CD4-positive, CD25-positive, alpha-beta regulatory T cell (primary cell): ENCODE measurements at regions not wholly inside any gene's neighbourhood (a gene's known extent, or its start where the extent isn't known, plus 50 kb on each side); places are given as distances from the start of the nearest gene placed in this dataset.

ENCODE experiments used
- ATAC-seq, 2 donors: fragments of 150-1000 bp; cut with Tn5 transposase; one replicate each; pipeline ENCODE4 v1.10.0; 2021; ENCODE audit warnings: low read depth in 2 of 2, moderate number of reproducible peaks in 2 of 2, moderate library complexity in 1 of 2
- DNase-seq, 3 donors: peaks; one replicate each; pipeline versions ENCODE4 v3.0.0 to v3.0.0-alpha.2; 2012 to 2022; ENCODE audit warnings: mixed read lengths in 1 of 3
- H3K27ac ChIP-seq: one replicate; pipeline ENCODE4 v1.7.0; 2013; ENCODE audit warnings: mild to moderate bottlenecking, low read length; ENCODE audit not compliant: insufficient read depth, poor library complexity, severe bottlenecking
- H3K27me3 ChIP-seq: one replicate; pipeline ENCODE4 v1.7.0; 2013; ENCODE audit warnings: low read length; ENCODE audit not compliant: control insufficient read depth, insufficient read depth
- H3K36me3 ChIP-seq: one replicate; pipeline ENCODE4 v1.7.0; 2013; ENCODE audit warnings: mild to moderate bottlenecking, low read length, moderate library complexity; ENCODE audit not compliant: control insufficient read depth, insufficient read depth
- H3K4me1 ChIP-seq: 2 replicates; pipeline ENCODE4 v1.7.0; 2013; ENCODE audit warnings: mild to moderate bottlenecking, low read length; ENCODE audit not compliant: insufficient read depth, control insufficient read depth, poor library complexity, severe bottlenecking
- H3K4me3 ChIP-seq: one replicate; pipeline ENCODE4 v1.7.0; 2013; ENCODE audit warnings: low read depth, mild to moderate bottlenecking, low read length, moderate library complexity
- H3K9me3 ChIP-seq, 2 experiments: 1 replicate in 1 of 2; 2 replicates in 1 of 2; pipeline ENCODE4 v1.7.0; 2013; ENCODE audit warnings: low read length in 2 of 2, mild to moderate bottlenecking in 1 of 2, moderate library complexity in 1 of 2; ENCODE audit not compliant: control insufficient read depth in 2 of 2
- H3K27ac Mint-ChIP-seq, 3 donors: one replicate each; pipeline ENCODE4 v1.8.0; 2020 to 2022; ENCODE audit warnings: mild to moderate bottlenecking in 3 of 3, mixed read lengths in 3 of 3, moderate library complexity in 2 of 3
- H3K27me3 Mint-ChIP-seq: one replicate; pipeline ENCODE4 v1.8.0; 2022; ENCODE audit warnings: mild to moderate bottlenecking, mixed read lengths
- H3K36me3 Mint-ChIP-seq: one replicate; pipeline ENCODE4 v1.8.0; 2020; ENCODE audit warnings: mixed read lengths
- H3K4me1 Mint-ChIP-seq, 4 donors: one replicate each; pipeline ENCODE4 v1.8.0; 2020 to 2022; ENCODE audit warnings: mixed read lengths in 4 of 4, mild to moderate bottlenecking in 1 of 4
- H3K4me3 Mint-ChIP-seq, 4 donors: one replicate each; pipeline ENCODE4 v1.8.0; 2020 to 2022; ENCODE audit warnings: mild to moderate bottlenecking in 4 of 4, mixed read lengths in 4 of 4, moderate library complexity in 3 of 4
- H3K9me3 Mint-ChIP-seq, 7 donors: one replicate each; pipeline ENCODE4 v1.8.0; 2020 to 2022; ENCODE audit warnings: mixed read lengths in 7 of 7, mild to moderate bottlenecking in 3 of 7, moderate library complexity in 2 of 7

DNA sequence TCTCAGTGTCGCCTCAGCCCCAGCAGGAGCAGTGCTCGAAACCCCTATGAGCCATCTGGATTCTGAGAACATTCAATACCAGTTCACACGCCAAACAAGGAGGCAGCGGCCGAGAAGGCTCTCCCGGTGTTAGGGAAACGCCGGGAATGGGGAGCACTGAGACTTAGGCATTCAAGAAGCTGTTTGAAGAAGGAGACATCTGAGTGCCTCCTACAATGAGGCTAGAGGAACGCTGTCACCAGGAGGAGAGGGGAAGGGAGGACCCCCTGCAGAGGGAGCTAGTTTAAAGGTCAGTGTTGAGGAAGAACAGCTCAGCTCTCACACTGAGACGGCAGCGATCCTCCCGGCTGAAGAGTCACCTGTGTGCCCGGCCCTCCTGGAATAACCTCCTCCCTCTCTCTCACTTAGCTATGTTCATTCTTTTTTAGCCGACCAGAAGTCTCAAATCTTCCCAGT lies 69.9 kb downstream of the SERPINA3 start:
- H3K27me3 Mint-ChIP-seq: no peaks in the 10 kb centered on the region
- Histone ChIP-seq H3K4me1 (no peaks in the 10 kb centered on the region), H3K36me3 (no peaks in the 10 kb centered on the region), H3K27ac (no peak overlapping the region), H3K4me3 (no peak overlapping the region), H3K9me3 (no peaks in the 10 kb centered on the region), H3K27me3 (no peaks in the 10 kb centered on the region)
- H3K4me3 Mint-ChIP-seq: no peak overlapping the region
- ATAC-seq (no peak), DNase-seq (no peak)
- H3K4me1 Mint-ChIP-seq: no peaks in the 10 kb centered on the region
- H3K36me3 Mint-ChIP-seq: no peaks in the 10 kb centered on the region
- no peak overlapping the region for H3K27ac Mint-ChIP-seq
- H3K9me3 Mint-ChIP-seq: peaks cover 0 to 3% (median 0%) of the 10 kb centered on the region in 7 donors

DNA sequence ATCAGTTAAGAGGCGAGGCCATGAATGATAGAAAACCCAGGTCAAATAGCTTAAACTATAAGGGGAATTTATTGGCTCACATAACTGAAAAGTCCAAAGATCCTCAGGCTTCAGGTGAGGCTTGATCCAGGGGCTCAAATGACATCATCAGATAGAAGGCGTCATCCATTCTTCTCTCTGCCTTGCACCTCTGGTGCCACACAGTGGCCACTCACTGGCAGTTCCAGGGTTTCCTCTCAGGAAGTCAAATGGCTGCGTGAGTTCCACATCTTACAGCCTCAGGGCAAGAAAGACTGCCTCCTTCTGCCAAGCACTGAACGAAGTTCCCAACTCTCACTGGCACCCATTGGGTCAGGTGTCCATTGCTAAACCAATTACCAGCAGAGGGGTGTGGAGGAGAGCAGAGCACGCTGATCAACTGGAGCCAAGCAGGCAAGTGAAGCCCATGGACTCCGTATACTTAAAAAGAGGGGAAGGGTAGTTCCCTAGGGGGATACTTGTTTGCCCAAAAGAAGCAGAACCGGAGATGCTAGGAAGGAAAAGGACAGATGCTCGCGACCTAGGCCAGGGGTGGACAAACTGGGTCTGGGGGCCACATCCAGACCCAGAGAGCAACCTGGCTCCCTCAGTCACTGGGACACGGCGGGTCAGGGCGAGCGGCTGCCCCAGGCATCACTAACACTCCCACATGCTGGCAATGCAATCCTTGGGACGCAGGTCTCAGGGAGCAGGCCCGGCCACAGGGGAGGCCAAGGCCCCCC lies 69.3 kb downstream of the SERPINA3 start:
- Mint-ChIP-seq H3K36me3 (no peaks in the 10 kb centered on the region), H3K4me1 (no peaks in the 10 kb centered on the region), H3K4me3 (no peak overlapping the region), H3K27ac (no peak overlapping the region), H3K9me3 (peaks cover 0 to 3% (median 0%) of the 10 kb centered on the region in 7 donors), H3K27me3 (no peaks in the 10 kb centered on the region)
- no peaks in the 10 kb centered on the region for H3K9me3 ChIP-seq
- H3K27me3 ChIP-seq: no peaks in the 10 kb centered on the region
- no peak overlapping the region for H3K27ac ChIP-seq
- ATAC-seq: no peak
- no peak overlapping the region for H3K4me3 ChIP-seq
- H3K4me1 ChIP-seq: no peaks in the 10 kb centered on the region
- peak in 1 of 3 donors; percentile 4 for DNase-seq
- no peaks in the 10 kb centered on the region for H3K36me3 ChIP-seq

DNA sequence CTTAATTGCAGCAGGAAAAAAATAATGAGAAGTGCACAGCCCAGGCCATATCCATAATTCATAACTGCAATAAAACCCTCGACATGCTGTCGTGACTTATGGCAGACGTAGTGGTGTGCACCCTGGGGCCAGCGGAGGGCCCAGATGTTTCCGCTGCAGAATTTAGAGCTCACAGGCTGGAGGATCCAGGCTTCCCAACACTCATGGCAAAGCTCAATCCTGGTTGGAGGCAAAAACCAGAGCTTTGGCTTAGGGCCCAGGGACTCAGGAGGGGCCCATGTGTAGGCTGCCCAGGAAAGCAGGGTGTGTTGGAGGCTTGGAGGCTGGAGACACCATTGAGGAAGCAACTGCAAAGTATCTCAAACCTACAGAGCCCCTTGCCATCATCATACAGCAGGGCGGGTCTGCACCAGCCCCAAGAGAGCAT lies 68.7 kb downstream of the SERPINA3 start:
- no peaks in the 10 kb centered on the region for H3K9me3 ChIP-seq
- no peaks in the 10 kb centered on the region for H3K27me3 Mint-ChIP-seq
- ATAC-seq: no peak
- H3K4me3 Mint-ChIP-seq: no peak overlapping the region
- no peaks in the 10 kb centered on the region for H3K4me1 Mint-ChIP-seq
- H3K4me3 ChIP-seq: no peak overlapping the region
- H3K27me3 ChIP-seq: no peaks in the 10 kb centered on the region
- DNase-seq: no peak
- no peaks in the 10 kb centered on the region for H3K36me3 ChIP-seq
- H3K9me3 Mint-ChIP-seq: peaks cover 0 to 3% (median 0%) of the 10 kb centered on the region in 7 donors
- H3K4me1 ChIP-seq: no peaks in the 10 kb centered on the region
- H3K36me3 Mint-ChIP-seq: no peaks in the 10 kb centered on the region
- no peak overlapping the region for H3K27ac ChIP-seq
- H3K27ac Mint-ChIP-seq: no peak overlapping the region

DNA sequence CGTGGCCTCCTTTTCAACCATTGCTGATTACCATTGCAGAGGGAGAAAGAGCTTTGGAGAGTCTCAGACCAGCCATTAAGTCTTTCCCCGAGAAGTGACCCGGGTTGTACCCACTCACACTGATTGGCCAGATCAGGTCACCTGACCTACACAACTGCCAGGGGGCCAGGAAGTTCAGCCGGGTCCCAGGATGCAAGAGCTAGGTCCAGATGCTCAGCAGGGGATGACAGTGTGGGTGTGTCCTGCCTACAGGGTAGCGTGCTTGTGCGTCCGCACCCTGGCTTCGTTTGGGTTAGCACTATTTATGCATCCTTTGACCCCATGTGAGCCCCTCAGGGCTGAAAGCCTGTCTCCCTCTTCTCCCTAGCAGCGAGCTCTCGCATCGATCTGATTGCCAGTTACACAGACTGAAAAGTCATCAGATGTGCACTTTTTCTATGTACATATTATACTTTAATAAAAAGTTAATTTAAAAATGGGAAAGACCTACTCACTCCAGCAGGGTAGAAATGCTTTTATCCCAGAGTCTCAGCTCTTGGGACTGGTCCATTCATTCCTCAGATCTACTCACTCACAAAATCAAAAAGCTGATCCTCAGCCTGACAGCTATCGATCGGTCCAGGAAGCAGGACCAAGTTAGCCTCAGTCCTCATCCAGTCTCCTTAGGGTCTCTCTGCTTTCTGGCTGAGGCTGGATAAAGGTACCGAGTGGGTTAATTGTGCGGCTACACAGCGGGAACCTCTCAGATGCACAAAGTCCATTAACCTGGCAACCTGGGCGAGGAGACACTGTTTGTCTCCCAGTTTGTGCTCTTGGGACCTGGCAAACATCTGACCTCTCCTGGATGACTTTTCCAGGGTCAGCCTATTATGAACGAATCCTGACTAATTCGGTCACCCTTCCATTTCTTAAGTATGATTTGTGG lies 68.0 kb downstream of the SERPINA3 start:
- ATAC-seq (no peak), DNase-seq (no peak)
- Mint-ChIP-seq H3K9me3 (peaks cover 0 to 3% (median 0%) of the 10 kb centered on the region in 7 donors), H3K4me1 (no peaks in the 10 kb centered on the region), H3K27me3 (no peaks in the 10 kb centered on the region), H3K4me3 (no peak overlapping the region), H3K36me3 (no peaks in the 10 kb centered on the region), H3K27ac (no peak overlapping the region)
- Histone ChIP-seq H3K9me3 (no peaks in the 10 kb centered on the region), H3K27ac (no peak overlapping the region), H3K36me3 (no peaks in the 10 kb centered on the region), H3K27me3 (no peaks in the 10 kb centered on the region), H3K4me3 (no peak overlapping the region), H3K4me1 (no peaks in the 10 kb centered on the region)

DNA sequence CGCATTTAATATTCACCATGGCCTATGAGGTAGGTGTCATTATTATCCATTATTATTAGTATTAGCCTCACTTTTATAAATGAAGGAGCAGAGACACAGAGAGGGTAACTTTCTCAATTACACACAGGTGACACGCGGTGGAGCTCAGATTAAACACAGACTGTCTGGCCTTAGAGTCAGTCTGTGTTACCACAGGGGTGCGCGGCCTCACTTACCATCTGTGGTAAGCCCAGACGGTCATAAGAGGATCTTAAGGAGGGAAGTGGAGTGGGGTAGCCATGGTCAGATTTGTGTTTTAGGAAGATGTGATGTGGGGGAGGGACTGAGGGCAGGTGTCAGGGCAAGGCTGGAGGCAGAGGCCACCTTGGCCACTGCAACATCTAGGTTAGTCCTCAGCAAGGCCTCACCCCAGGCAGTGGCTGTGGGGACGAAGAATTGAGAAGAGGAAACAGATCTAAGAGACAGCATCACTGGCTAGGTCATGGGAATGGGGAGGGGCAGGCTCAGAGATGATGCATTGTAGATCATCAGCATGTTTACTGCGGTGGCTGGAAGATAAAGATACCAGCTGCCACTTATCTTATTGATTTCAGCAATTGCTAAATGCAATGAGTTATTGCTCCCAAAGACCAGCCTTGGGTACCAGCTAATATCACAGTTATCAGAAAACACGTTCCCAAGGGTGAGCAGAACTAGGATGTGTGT lies 67.1 kb downstream of the SERPINA3 start:
- no peaks in the 10 kb centered on the region for H3K9me3 ChIP-seq
- no peaks in the 10 kb centered on the region for H3K27me3 ChIP-seq
- ATAC-seq (no peak), DNase-seq (no peak)
- H3K27me3 Mint-ChIP-seq: no peaks in the 10 kb centered on the region
- H3K36me3 Mint-ChIP-seq: no peaks in the 10 kb centered on the region
- no peak overlapping the region for H3K4me3 Mint-ChIP-seq
- H3K27ac Mint-ChIP-seq: no peak overlapping the region
- peaks cover 0 to 4% (median 0%) of the 10 kb centered on the region in 7 donors for H3K9me3 Mint-ChIP-seq
- no peak overlapping the region for H3K27ac ChIP-seq
- no peaks in the 10 kb centered on the region for H3K4me1 Mint-ChIP-seq
- no peaks in the 10 kb centered on the region for H3K4me1 ChIP-seq
- no peaks in the 10 kb centered on the region for H3K36me3 ChIP-seq
- no peak overlapping the region for H3K4me3 ChIP-seq

DNA sequence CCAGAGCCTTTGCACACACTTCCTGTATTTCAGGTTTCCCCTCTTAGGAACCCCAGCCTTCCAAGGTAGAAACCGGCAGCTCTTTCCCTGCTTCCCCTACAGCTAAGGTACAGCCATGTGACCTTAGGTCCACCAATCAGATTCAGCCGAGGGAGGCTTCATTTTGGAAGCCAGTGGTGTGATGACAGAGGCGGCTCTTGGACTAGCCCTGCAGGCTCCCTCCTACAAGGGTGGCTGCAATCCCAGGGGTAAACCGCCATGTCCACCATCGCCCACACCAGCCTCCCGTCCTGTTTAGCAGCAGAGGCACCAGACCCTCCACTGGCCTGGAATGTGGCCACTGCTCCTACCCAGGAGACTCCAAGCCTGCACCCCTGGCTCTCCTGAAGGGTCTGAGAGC lies 65.6 kb downstream of the SERPINA3 start:
- Mint-ChIP-seq H3K27me3 (no peaks in the 10 kb centered on the region), H3K4me1 (no peaks in the 10 kb centered on the region), H3K9me3 (peaks cover 0 to 4% (median 0%) of the 10 kb centered on the region in 7 donors), H3K36me3 (no peaks in the 10 kb centered on the region), H3K4me3 (no peak overlapping the region), H3K27ac (no peak overlapping the region)
- H3K27ac ChIP-seq: no peak overlapping the region
- H3K27me3 ChIP-seq: no peaks in the 10 kb centered on the region
- H3K4me1 ChIP-seq: no peaks in the 10 kb centered on the region
- no peak overlapping the region for H3K4me3 ChIP-seq
- no peak for DNase-seq
- H3K36me3 ChIP-seq: no peaks in the 10 kb centered on the region
- ATAC-seq: no peak
- no peaks in the 10 kb centered on the region for H3K9me3 ChIP-seq

DNA sequence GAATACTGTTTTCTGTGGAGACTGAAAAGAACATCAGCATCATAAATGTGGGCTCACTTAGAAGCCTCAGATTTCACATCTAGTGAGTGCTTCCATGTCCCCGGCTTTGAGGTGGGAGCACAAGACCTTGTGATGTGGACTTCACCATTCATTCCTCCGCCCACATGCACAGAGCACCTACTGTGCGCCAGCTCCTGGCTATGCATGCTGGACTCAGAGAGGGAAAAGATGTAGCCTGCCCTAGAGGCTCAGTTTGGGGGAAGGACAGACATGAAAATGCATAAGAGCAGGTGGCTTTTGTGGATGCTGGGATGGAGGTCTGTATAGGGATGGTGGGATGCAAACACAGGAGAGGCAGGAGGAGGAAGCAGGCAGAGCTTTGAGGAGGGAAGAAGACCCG lies 65.0 kb downstream of the SERPINA3 start:
- no peaks in the 10 kb centered on the region for H3K36me3 Mint-ChIP-seq
- no peaks in the 10 kb centered on the region for H3K4me1 Mint-ChIP-seq
- H3K4me3 Mint-ChIP-seq: no peak overlapping the region
- Histone ChIP-seq H3K4me3 (no peak overlapping the region), H3K27ac (no peak overlapping the region), H3K36me3 (no peaks in the 10 kb centered on the region), H3K9me3 (no peaks in the 10 kb centered on the region), H3K27me3 (no peaks in the 10 kb centered on the region), H3K4me1 (no peaks in the 10 kb centered on the region)
- H3K9me3 Mint-ChIP-seq: peaks cover 0 to 4% (median 0%) of the 10 kb centered on the region in 7 donors
- ATAC-seq: no peak
- H3K27ac Mint-ChIP-seq: peak overlapping the region in 1 of 3 donors; percentile 56
- no peaks in the 10 kb centered on the region for H3K27me3 Mint-ChIP-seq
- DNase-seq: no peak
